HG03045 (cell line): ENCODE measurements at regions not wholly inside any gene's neighbourhood (a gene's known extent, or its start where the extent isn't known, plus 50 kb on each side); places are given as distances from the start of the nearest gene placed in this dataset.
"Not testable (repeated sequence)": the region's sequence is repeated elsewhere in the genome, so short reads cannot be mapped to it uniquely, and the experiment has no call there.

Experiments
- ATAC-seq: cut with Tn5 transposase; IDR thresholded peaks from one replicate; pipeline ENCODE4 v1.9.1; 2021; ENCODE audit warnings: mild to moderate bottlenecking, moderate library complexity; ENCODE audit not compliant: unreplicated experiment

DNA sequence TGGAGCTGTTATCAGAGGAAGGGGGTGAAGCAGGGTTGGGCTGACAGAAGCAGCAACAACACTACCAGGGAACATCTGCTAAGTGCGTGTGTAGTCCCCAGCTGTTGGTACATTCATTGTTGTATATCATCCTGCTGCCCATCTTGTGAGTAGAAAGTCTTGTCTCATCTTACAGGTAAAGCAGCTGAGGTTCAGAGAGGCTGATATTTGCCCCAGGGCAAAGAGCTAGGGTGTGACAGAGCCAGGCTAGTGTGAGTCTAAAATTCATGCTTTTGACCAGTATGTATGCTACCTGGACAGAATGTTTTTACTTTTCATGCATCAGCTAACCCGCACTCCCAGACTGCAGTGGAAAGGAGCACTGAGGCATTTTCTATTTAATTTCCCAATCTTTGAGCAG, 221.6 kb downstream of the STK31 start:
- ATAC-seq: no peak

DNA sequence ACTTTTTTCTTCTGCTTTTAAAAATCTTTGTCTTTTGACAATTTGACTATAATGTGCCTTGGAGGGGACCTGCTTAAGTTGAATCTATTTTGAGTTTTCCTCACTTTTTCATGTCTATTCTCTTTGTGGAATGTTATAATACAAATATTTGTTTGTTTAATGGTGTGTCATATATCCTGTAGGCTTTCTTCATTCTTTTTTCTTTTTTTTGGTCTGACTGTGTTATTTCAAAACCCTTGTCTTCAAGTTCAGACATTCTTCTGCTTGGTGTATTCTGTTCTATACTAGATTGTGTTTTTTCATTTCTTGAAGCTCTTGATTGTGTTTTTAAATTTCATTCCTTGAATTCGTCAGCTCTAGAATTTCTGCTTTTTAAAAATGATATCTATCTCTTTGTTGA, 228.2 kb downstream of the STK31 start:
- no peak for ATAC-seq

DNA sequence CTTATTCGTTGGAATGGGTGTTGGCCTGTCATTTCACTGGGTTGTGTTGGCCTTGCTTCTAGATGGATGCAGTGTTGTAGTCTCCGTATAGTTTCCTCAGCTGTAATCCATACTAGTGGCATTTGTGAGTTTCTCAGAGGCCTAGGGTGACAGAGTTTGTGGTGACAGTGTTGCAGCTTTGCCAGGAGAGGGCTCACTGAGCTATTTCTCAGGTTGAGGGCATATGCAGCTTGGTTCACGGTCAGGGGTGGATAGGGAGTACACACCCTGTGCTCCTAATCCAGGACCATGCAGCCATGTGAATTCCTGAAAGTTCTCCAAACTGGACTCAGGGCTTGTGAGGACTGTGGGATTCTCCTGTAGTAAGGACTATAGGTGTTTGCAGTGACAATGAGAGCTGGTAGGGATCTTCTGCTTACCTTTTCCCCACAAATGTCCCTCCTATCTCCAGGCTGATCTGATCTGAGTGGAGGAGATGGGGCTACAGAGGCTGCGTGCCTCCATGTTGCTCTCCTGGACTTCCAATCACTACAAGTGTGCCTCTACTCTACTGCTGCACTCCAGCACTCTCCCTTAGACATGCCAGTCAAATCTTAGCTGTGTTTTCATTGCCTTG, 229.0 kb downstream of the STK31 start:
- ATAC-seq: no peak

DNA sequence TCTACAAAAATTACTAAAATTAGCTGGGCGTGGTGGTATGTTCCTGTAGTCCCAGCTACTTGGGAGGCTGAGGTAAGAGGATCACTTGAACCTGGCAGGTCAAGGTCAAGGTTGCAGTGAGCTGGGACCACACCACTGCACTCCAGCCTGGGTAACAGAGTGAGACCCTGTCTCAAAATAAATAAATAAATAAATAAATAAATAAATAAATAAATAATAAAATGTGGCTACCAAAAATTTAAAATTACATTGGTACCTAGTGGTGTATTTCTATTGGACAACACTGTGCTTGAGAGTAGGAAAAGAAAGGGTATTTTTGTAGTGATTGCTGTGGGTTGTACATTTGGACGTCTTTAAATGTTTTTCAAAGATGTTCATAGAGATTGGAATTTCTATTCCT, 229.7 kb downstream of the STK31 start:
- not testable (repeated sequence) for ATAC-seq

DNA sequence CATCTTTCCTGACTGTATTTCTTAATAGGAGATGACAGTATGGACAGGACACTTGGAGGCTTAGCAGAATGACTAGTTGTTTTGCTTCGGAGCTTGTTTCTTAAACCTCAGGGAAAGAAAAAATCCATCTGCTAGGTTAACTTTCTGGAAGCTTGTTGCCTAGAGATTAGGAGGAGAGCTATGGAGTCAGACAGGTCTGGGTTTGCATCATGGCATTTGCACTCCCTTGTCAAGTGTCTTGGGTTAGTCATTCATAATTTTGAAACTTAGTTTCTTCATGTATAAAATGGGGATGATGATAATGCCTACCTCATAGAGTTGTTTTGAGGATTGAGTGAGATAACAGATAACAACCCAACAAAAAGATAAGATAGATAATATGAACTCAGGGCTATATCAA, 231.5 kb downstream of the STK31 start:
- no peak for ATAC-seq

DNA sequence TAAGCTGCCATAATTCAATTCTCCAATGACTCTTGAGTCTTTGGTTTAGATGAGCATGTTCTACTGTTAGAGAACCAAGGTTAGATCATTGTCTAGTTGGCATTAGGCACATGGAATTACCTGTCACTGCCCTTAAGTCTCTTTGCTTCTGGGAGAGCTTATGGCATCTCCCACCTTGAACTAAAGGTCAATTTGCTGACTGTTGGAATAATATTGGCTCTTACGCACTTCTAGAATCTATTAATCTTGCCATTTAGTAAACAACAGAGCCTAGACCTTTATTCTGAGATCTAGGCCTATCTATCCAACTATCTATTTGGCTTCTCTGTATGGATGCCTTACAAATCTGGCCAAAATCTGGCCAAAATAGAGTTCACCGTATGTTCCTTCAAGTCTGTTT, 232.0 kb downstream of the STK31 start:
- no peak for ATAC-seq

DNA sequence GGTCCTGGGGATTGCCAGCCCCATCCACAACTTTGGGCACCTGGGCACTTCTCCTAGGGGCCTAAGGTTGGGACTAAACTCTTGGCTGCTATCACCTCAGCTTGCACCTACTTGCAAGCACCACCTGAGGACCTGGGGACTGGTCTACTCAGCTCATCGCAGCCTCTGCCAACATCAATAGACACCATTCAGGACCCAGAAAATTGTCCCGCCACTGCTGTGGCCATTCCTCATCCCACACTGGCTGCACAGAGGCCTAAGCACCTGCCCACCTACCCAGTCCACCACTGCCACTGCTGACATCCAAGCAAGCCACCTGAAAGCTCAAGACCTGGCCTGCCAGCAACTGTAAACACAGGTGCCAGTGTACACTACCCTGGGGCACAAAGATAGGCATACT, 234.1 kb downstream of the STK31 start:
- ATAC-seq: no peak

DNA sequence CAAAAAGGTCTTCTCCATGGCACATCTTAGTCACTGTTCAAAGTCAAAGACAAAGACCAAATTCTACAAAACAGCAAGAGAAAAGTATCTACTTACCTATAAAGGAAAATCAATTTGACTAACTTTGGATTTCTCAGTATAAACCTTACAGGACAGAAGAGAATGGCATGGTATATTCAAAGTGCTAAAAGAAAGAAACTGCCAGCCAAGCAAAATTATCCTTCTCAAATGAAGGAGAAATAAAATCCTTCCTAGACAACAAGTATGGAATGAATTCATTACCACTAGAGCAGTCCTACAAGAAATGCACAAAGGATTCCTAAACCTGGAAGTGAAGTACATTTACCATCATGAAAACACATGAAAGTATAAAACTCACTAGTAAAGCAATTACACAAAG, 235.5 kb downstream of the STK31 start:
- no peak for ATAC-seq

DNA sequence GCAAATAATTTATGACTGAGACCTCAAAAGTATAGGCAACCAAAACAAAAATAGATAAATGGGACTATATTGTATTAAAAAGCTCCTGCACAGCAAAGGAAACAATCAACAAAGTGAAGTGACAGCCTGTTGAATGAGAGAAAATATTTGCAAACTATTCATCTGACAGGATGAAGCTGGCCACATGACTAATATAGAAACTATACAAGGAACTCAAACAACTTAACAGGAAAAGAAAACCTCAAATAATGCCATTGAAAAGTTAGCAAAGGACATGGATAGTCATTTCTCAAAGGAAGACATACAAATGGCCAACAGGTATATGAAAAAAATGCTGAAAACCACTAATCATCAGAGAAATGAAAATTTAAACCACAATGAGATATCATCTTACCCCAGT, 245.1 kb downstream of the STK31 start:
- no peak for ATAC-seq

DNA sequence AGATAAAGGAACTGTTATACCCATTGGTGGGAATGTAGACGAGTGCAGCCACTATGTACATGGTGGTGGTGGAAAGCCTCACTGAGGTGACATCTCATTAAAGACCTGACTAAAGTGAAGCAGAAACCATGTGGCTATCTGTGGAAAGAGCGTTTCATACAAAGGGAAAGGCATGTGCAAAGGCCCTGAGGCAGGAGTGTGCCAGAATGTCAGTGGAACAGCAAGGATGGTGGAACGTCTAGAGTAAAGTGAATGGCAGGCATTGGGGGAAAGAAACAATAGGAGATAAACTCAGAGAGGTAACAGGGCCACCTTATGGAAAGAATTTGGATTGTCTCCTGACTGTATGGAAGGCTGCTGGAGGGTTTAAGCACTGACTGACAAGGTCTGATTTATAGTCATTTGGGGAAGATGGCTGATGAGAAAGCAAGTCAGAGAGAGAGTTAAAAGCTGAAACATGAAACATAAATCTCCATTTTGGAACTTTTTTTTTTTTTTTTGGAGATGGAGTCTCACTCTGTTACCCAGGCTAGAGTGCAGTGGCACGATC, 245.7 kb downstream of the STK31 start:
- ATAC-seq: no peak

DNA sequence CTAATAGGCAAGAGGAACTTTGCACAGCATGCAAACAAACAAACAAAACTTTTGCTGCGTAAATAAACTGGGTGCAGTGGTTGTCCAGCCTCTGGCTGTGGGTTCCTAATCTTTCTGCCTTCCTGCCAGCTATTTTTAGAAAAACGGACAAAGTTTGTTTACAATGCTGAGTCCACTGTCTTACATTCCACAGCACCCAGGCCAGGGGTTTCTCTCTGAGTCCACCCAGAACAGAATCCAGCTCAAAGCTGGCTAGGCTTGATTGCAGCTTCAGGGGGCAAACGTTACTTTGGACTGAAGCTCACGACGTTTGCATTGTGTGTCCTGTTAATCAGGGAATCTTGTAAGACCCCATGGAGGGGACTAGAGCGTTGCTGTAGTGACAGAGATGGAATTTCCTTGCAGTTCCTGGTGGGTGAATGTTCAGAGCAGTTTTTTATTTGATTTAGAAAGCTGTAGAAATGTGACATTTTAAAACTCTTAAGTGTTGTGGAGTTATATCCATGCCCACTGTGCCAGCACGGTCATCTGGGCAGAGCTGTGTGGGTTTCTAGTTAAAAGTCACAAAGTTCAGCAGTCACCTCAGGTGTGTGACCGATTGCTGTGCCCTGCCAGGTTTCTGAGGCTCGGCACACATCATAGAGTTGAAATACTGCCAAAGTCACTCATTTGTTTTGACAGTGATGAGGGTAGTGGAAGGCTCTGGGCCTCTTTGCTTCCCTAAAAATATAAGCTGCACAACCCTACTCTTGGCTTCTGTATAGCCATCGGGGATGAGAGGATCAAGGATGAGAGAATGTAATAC, 247.0 kb downstream of the STK31 start:
- ATAC-seq: no peak

DNA sequence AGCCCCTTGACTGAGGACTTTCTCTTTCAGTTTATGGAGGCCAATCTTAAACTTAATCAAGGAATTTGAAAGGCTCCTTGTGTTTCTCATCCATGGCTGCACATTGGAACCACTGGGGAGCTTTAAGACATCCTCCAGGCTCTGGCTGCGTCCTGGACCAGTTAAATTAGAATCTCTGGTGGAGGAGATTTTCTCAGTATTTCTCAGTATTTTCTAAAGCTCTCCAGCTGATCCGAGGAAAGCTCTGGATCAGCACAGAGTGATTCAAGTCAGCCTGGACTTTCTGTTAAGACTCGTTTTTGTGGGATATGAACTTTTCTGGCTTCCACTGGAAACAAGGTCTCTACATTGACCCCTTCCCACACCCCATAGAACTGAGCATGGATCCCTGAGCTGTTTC, 249.8 kb downstream of the STK31 start:
- no peak for ATAC-seq

DNA sequence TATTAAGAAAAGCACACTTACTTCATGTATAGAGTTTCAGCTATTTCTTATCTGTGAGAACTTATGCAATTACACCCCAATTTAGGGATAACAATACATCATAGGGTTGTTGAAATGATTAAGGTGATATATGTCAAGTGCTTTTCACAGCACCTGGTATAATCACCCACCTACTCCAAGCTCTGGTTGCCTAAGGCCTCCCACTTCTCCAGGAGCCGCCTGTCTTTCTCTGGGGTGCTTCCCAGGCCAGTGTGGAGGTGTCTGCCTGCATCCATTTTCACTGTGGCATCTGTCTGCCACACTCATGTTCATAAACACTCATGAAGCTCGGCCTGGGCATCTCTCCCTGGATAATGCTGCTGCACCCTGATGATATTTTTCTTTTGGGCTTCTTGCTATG, 250.3 kb downstream of the STK31 start:
- no peak for ATAC-seq

DNA sequence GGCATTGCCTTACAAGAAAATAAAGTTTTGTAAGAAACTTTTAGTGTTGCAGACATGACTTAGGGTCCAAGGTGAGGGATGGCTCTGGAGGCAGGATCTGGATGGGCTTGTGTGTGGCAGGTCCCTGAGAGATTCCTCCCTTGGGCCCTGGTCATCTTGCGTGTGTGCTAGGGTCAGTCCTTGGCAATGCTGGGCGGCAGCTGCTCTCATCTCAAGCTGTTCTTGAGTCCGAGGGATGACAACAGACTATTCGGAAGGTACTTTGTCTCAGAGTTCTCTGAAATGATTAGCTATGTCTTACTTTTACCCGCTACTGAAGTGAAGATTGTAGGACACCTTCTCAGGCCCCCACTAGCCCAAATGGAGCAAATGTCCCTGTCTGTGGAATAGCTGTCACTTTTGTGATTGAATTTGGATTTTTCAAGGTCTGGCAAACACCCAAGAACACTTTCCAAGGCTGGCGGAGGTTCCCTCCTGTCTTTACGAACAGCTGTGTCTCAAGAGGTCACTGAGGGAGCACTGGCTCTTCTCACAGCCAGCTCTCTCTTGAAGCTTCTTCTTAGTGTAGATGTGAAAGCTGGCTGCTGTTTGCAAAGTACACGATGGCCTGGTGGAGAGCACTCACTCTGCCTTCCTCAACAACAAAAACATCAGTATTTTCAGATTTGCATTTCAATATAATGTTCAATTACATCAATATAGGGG, 253.6 kb downstream of the STK31 start:
- no peak for ATAC-seq

DNA sequence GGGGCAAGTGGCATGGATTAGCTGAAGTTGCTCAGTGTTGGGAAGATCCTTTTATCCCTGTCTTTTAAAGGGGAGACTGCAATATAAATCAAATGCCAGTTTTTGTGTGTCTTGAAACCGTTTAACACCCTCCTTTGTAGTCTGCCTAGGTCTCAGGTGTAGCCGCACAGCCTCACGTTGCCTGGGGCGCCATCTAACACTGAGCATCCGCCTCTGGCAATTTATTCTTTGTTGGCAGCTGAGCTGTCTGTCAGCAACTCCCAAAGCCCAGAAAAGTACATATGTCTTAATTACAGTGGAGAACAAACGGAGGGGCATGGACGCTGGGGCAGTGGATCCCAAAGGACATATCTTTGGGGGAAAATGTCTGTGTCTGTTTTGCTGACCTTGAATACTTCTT, 254.7 kb downstream of the STK31 start:
- no peak for ATAC-seq

DNA sequence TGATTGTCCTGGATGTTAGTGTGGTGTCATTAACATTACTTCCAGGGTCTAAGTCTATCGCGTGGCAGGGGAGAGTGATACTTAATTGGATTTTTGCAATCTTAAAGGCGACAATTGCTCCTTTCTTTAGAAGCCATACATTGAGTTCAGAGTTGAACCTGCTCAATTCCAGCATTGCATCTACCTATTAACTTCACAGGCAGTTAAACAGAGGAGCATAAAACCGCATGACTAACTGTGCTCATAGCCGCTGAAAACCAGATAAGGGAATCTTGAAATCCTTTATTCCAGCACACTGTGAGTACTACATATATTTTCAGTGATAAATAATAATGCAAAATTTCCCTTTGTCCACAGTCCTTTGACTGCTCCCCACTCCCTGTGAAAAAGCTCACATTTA, 255.3 kb downstream of the STK31 start:
- ATAC-seq: no peak

DNA sequence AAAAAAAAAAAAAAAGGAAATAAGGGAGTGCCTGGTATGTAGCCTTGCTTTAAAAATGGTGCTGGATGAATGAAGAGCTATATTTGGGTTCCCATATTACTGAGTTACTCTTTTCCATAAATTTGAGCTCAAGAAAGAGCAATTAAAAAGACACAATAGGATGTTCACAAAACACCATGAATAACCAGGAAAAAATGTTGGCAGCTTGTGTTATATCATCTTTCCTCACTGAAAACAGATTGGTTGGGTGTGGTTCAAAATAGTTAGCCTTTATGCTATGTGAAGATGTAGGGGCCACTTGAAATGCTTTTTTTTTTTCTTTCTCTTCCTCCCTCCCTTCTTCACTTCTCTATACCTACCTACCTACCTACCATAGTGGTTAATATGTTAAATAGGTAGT, 256.9 kb downstream of the STK31 start:
- no peak for ATAC-seq

DNA sequence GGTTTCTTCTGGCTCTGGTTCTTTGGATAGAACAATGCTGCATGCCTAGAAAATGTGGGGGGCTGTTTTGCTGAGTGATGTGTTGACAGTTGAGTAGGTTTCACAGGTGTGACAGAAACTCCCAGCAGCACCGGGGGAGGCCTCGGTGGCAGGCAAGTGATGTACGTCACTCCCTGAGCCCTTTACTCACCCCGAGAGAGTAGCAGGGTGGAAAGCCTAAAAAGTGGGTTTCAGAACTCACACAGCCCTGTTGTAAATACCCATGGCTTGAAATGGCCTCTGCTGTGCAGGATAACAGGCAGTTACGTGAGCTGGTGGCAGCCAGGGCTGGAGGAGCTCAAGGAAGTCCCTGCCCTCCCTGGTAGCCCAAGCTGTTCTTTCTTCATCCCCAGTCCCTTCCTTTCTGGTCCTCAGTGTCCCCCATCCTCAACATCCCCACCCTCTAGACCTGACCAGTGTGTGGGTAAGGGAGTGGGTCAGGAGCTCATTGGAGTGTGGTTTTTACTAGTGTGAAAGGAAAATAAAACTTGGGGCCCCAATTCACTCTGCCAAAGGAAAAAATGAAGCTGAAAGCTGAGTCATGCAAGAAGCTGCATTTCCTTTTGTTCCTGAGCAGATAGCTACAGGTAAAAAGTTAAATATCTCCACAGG, 258.1 kb downstream of the STK31 start:
- ATAC-seq: no peak

DNA sequence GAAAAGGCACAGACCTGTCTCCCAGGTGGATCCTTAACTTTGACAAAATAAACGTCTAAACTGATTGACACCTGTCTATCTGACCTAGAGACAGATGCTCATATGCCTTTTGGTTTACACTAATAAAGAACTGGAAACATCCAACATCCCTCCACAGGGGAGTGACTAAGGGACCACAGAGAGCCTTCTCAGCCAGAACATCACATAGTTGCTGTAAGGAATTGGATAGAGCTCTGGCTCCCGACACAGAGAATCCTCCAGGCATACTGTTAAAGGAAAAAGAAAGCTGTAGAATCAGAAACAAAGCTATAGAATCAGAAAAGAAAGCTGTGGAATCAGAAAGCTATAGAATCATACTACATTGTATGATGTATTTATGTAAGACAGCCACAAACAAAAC, 258.8 kb downstream of the STK31 start:
- ATAC-seq: no peak

DNA sequence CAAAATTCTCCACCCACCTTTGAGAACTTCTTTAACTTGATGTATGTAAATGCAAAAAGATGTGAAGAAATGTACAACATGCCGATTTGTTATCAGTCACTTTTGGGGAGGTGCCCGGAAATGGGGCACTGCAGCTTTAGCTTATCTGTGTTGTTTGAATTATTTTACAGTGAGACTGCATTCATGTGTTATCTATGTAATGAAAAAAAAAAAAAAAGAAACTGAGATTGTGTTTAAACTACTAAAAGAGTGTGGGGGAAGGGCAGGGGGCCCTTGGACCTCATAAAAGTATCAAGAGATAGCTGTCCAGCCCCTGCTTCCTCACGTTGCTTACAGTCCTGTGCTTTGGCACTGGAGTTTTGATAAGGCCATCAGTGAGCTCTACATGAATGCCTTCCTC, 259.4 kb downstream of the STK31 start:
- no peak for ATAC-seq

DNA sequence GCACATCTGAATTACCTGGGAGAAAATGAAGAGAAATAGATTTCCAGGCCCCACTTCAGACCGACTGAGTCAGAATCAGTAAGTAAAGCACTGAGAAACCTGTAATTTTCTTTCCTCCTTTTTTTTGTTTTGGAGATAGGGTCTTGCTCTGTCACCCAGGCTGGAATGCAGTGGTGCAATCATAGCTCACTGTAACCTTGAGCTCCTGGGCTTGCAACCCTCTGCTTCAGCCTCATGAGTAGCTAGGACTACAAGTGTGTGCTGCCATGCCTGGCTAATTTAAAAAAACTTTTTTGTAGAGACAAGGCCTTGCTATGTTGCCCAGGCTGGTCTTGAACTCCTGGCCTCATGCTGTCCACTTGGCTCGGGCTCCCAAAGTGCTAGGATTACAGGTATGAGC, 260.2 kb downstream of the STK31 start:
- no peak for ATAC-seq
